ENCODE measurements at regions not wholly inside any gene's neighbourhood (a gene's known extent, or its start where the extent isn't known, plus 50 kb on each side); places are given as distances from the start of the nearest gene placed in this dataset.

DNA sequence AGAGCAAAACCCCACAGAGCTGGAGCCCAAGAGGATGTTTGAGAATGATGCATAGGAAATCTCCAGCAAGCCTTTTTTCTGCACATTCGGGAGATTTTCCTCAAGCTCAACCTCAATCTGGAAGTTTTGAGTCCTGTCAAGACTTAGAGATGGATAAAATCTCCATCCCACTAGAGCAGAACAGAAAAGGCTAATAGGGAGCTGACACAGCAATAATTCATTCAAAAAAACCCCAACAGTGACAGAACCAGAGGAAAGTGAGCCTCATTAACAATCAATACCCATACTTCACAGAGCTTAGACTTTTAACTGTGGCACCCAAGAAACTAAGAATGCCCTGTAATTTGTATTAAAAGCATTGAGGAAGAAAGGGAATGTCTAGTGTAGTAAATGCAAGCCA is 115.9 kb upstream of the BDNF start:
- DNase-seq (ENCODE audit: insufficient read length, low spot score) (no peak), FAIRE-seq (no peak)
- no peak for TF ChIP-seq CTCF (IDR thresholded peaks at IDR 0.05; ENCODE audit: insufficient read depth, missing control alignments)

GRCh38 chr11:27812341-27812740 is 112.1 kb upstream of the BDNF start:
- no peak for FAIRE-seq
- TF ChIP-seq CTCF (IDR thresholded peaks at IDR 0.05; ENCODE audit: insufficient read depth, missing control alignments): no peak
- no peak for DNase-seq (ENCODE audit: insufficient read length, low spot score)

GRCh38 chr11:27807596-27807995 is 107.3 kb upstream of the BDNF start:
- no peak for DNase-seq (ENCODE audit: insufficient read length, low spot score)
- FAIRE-seq: no peak
- no peak for TF ChIP-seq CTCF (IDR thresholded peaks at IDR 0.05; ENCODE audit: insufficient read depth, missing control alignments)

GRCh38 chr11:27806122-27806521 is 105.9 kb upstream of the BDNF start:
- no peak for TF ChIP-seq CTCF (IDR thresholded peaks at IDR 0.05; ENCODE audit: insufficient read depth, missing control alignments)
- FAIRE-seq (no peak), DNase-seq (ENCODE audit: insufficient read length, low spot score) (no peak)

DNA sequence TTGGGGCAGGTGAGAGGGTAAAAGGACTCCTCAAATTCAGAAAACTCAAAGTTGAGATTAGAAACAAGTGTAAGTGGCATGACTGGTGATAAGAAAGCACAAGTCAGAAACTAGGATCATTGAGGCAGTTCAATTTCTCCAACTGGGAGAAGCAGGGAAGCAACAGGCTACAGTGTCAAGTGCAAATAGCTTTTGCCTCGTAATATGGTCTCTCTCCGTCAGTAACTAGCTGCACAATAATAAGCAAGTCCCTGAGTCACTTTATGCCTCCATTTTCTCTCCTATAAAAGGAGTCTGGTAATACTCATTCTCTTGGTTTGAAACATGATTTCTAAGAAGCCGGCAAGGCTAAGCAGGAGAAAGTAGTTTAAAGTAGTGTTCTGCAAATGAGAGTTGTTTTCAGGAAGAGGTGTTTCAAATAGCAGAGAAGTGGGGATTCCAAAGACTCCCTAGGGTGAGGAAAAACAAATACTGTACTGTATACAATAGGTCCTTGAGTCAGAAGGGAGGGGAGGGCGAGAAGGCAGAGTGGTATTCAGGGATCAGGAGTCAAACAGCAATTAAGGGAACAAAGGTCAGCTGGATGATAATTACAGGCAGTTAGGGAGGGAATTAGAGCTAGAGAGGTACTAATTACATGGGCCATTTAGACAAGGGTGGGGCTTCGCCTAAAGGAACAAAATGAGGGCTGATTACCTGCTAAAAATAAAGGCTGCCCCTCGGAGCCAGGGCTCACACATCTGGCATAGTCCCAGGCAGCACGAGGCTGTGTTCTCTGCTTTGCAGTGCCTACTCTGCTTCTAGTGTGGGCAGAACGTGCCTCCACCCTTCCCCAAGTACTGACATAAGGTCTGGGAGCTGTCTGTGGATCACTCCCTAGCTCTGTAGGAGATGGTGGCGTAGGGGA is 96.0 kb upstream of the BDNF start:
- no peak for FAIRE-seq
- no peak for TF ChIP-seq CTCF (IDR thresholded peaks at IDR 0.05; ENCODE audit: insufficient read depth, missing control alignments)
- DNase-seq (ENCODE audit: insufficient read length, low spot score): no peak

DNA sequence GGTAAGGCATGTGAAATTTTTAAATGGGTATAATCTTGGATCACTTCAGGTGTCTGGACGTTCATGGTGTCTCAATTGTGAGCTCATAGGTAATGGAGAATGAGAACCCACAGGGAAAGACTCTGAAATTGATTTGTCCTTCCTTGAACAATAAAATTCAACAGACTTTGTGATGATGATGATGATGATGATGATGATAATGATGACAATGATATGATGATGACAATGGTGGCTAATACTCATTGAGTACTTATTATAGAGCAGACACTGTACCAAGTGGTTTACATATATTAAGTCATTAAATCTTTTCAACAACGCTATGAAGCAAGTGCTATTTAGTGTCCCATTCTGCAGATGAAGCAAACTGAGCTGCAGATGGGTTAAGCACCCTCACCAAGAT is 86.6 kb upstream of the BDNF start:
- no peak for FAIRE-seq
- no peak for TF ChIP-seq CTCF (IDR thresholded peaks at IDR 0.05; ENCODE audit: insufficient read depth, missing control alignments)

GRCh38 chr11:27786331-27786730 is 86.1 kb upstream of the BDNF start:
- TF ChIP-seq CTCF (IDR thresholded peaks at IDR 0.05; ENCODE audit: insufficient read depth, missing control alignments): no peak
- DNase-seq (ENCODE audit: insufficient read length, low spot score) (no peak), FAIRE-seq (no peak)

More for the DNA sequence above, 86.6 kb upstream of the BDNF start:
- DNase-seq (ENCODE audit: insufficient read length, low spot score): no peak
